Gastroesophageal sphincter (tissue), 4 donors: ENCODE measurements at regions not wholly inside any gene's neighbourhood (a gene's known extent, or its start where the extent isn't known, plus 50 kb on each side); places are given as distances from the start of the nearest gene placed in this dataset.
"Not testable (repeated sequence)": the region's sequence is repeated elsewhere in the genome, so short reads cannot be mapped to it uniquely, and the experiment has no call there.

ENCODE experiments used
- ATAC-seq: fragments of 150-250 bp; one replicate; pipeline ENCODE4 v1.9.1; 2016; ENCODE audit warnings: mild to moderate bottlenecking, moderate library complexity
- H3K27ac ChIP-seq, 4 donors: fragments of 200-600 bp; sonication (generic) in 3 of 4; 1 replicate in 3 of 4; 2 replicates in 1 of 4; pipeline ENCODE4 v1.5.1; 2016 to 2019
- H3K27me3 ChIP-seq: fragments of 200-600 bp; sonication (generic); one replicate; pipeline ENCODE4 v1.5.1; 2019
- H3K36me3 ChIP-seq, 2 donors: fragments of 200-600 bp; sonication (generic); one replicate each; pipeline ENCODE4 v1.5.1; 2019; ENCODE audit warnings: control low read depth in 1 of 2
- H3K4me1 ChIP-seq, 3 donors: fragments of 200-600 bp; sonication (generic); 1 replicate in 2 of 3; 2 replicates in 1 of 3; pipeline ENCODE4 v1.5.1; 2016 to 2019; ENCODE audit warnings: control low read depth in 2 of 3
- H3K4me3 ChIP-seq, 2 donors: fragments of 200-600 bp; sonication (generic); one replicate each; pipeline ENCODE4 v1.5.1; 2019; ENCODE audit warnings: mild to moderate bottlenecking in 1 of 2, moderate library complexity in 1 of 2
- H3K9me3 ChIP-seq, 3 donors: fragments of 200-600 bp; sonication (generic); one replicate each; pipeline ENCODE4 v1.5.1; 2017 to 2019; ENCODE audit warnings: control low read depth in 2 of 3
- CTCF ChIP-seq, 4 experiments: fragments of 200-600 bp in 2 of 4; fragments of 450-650 bp in 2 of 4; sonication (generic) in 1 of 4; IDR thresholded peaks; one replicate each; pipeline ENCODE4 v1.5.1; 2017 to 2019; ENCODE audit warnings: antibody characterized with exemption in 4 of 4, mild to moderate bottlenecking in 2 of 4, moderate library complexity in 2 of 4
- EP300 ChIP-seq: sonication (generic); formaldehyde crosslinking; IDR thresholded peaks from one replicate; pipeline ENCODE4 v1.6.1; 2017; ENCODE audit warnings: antibody characterized with exemption, mild to moderate bottlenecking
- POLR2A ChIP-seq, 2 donors: fragments of 450-650 bp; IDR thresholded peaks; one replicate each; pipeline ENCODE4 v1.6.1; 2017; ENCODE audit warnings: antibody characterized with exemption in 2 of 2, mild to moderate bottlenecking in 2 of 2, moderate library complexity in 1 of 2
- POLR2AphosphoS5 ChIP-seq: sonication (generic); formaldehyde crosslinking; IDR thresholded peaks from one replicate; pipeline ENCODE4 v1.6.1; 2017; ENCODE audit warnings: antibody characterized with exemption
- WGBS, 2 donors: methylation state at CpG; one replicate each; pipeline ENCODE4 v1.1.5; 2018; ENCODE audit warnings: low coverage in 1 of 2; 5-methylcytosine and 5-hydroxymethylcytosine counted together

GRCh38 chr9:97188545-97188944 lies 118.9 kb upstream of the CCDC180 start:
- Histone ChIP-seq H3K4me1 (no peaks in the 10 kb centered on the region), H3K36me3 (no peaks in the 10 kb centered on the region), H3K27me3 (no peaks in the 10 kb centered on the region), H3K9me3 (no peaks in the 10 kb centered on the region), H3K27ac (no peak overlapping the region), H3K4me3 (no peak overlapping the region)
- no peak for TF ChIP-seq POLR2A (IDR thresholded peaks at IDR 0.05)
- no peak for TF ChIP-seq CTCF (IDR thresholded peaks at IDR 0.05)
- no peak for TF ChIP-seq POLR2AphosphoS5
- TF ChIP-seq EP300: no peak
- ATAC-seq: no peak
- 40 to 65% methylated on average over 1 to 3 of the region's 3 CpGs for WGBS, 2 donors

GRCh38 chr9:97187706-97188105 lies 119.8 kb upstream of the CCDC180 start:
- not testable (repeated sequence) for H3K9me3 ChIP-seq, ATAC-seq, H3K27ac ChIP-seq, H3K27me3 ChIP-seq, H3K4me1 ChIP-seq, H3K36me3 ChIP-seq, H3K4me3 ChIP-seq
- WGBS, 2 donors: 60 to 93% methylated on average over 1 of the region's 1 CpG

- H3K27ac ChIP-seq: no peak overlapping the region
- H3K27me3 ChIP-seq: no peaks in the 10 kb centered on the region
- H3K4me1 ChIP-seq: no peaks in the 10 kb centered on the region
- H3K9me3 ChIP-seq: no peaks in the 10 kb centered on the region
- TF ChIP-seq POLR2A (IDR thresholded peaks at IDR 0.05) (no peak), EP300 (no peak), CTCF (IDR thresholded peaks at IDR 0.05) (no peak), POLR2AphosphoS5 (no peak)
- no peak overlapping the region for H3K4me3 ChIP-seq
- no peaks in the 10 kb centered on the region for H3K36me3 ChIP-seq
- no peak for ATAC-seq
- WGBS, 2 donors: 71 to 88% methylated on average over 1 of the region's 1 CpG
Measured at GRCh38 chr9:97186493-97186892, 121.0 kb upstream of the CCDC180 start.

GRCh38 chr9:97182532-97182931 lies 124.9 kb upstream of the CCDC180 start:
- H3K9me3 ChIP-seq, H3K4me1 ChIP-seq, H3K27ac ChIP-seq, ATAC-seq, H3K27me3 ChIP-seq, H3K4me3 ChIP-seq, H3K36me3 ChIP-seq: not testable (repeated sequence)
- WGBS, 2 donors: 11 to 70% methylated on average over 2 of the region's 2 CpGs

GRCh38 chr9:97179616-97180015 lies 127.8 kb upstream of the CCDC180 start:
- TF ChIP-seq POLR2A (IDR thresholded peaks at IDR 0.05): no peak
- TF ChIP-seq CTCF (IDR thresholded peaks at IDR 0.05): no peak
- no peak for TF ChIP-seq EP300
- no peak for TF ChIP-seq POLR2AphosphoS5
- no peaks in the 10 kb centered on the region for H3K4me1 ChIP-seq
- H3K9me3 ChIP-seq: no peaks in the 10 kb centered on the region
- ATAC-seq: no peak
- H3K4me3 ChIP-seq: no peak overlapping the region
- H3K27me3 ChIP-seq: no peaks in the 10 kb centered on the region
- H3K27ac ChIP-seq: no peak overlapping the region
- H3K36me3 ChIP-seq: no peaks in the 10 kb centered on the region

- H3K4me3 ChIP-seq: no peak overlapping the region
- H3K36me3 ChIP-seq: no peaks in the 10 kb centered on the region
- H3K4me1 ChIP-seq: no peaks in the 10 kb centered on the region
- no peak for ATAC-seq
- no peak overlapping the region for H3K27ac ChIP-seq
- no peak for TF ChIP-seq EP300
- no peak for TF ChIP-seq POLR2A (IDR thresholded peaks at IDR 0.05)
- no peak for TF ChIP-seq POLR2AphosphoS5
- no peak for TF ChIP-seq CTCF (IDR thresholded peaks at IDR 0.05)
- H3K9me3 ChIP-seq: no peaks in the 10 kb centered on the region
- H3K27me3 ChIP-seq: no peaks in the 10 kb centered on the region
- WGBS, 2 donors: 20 to 25% methylated on average over 1 to 3 of the region's 5 CpGs
Measured at GRCh38 chr9:97176206-97176605, 131.3 kb upstream of the CCDC180 start.

GRCh38 chr9:97168174-97168573 lies 129.2 kb upstream of the CTSV start:
- H3K27ac ChIP-seq, H3K36me3 ChIP-seq, H3K27me3 ChIP-seq, H3K4me1 ChIP-seq, H3K9me3 ChIP-seq, H3K4me3 ChIP-seq, ATAC-seq: not testable (repeated sequence)

GRCh38 chr9:97166496-97167138 lies 127.7 kb upstream of the CTSV start:
- H3K36me3 ChIP-seq, H3K4me1 ChIP-seq, H3K27ac ChIP-seq, ATAC-seq, H3K9me3 ChIP-seq, H3K27me3 ChIP-seq, H3K4me3 ChIP-seq: not testable (repeated sequence)
